ENCODE measurements at regions not wholly inside any gene's neighbourhood (a gene's known extent, or its start where the extent isn't known, plus 50 kb on each side); places are given as distances from the start of the nearest gene placed in this dataset.

DNA sequence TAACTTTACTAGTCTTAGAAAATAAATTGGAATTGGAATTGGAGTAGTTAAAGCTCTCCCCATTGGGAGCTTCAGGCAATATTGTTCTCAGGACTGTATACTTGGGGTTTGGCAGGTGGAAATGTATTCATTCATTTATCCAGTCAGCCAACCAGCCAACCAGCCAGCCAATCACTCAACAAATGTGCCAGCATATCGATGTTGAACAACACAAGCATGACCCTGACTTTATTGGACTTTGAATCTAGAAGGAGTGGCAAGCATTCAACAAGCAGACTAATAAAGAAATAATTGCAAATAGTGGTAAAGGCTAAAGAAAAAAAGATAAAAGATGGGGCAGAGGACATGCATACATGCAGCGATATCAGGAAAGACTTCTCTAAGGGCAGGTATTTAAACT, 55.5 kb upstream of the ZC3H11B start:
- intact Hi-C loops (cut with DNase I), result no loop called here
- WGBS, result 88% methylated on average over 2 of the region's 2 CpGs

DNA sequence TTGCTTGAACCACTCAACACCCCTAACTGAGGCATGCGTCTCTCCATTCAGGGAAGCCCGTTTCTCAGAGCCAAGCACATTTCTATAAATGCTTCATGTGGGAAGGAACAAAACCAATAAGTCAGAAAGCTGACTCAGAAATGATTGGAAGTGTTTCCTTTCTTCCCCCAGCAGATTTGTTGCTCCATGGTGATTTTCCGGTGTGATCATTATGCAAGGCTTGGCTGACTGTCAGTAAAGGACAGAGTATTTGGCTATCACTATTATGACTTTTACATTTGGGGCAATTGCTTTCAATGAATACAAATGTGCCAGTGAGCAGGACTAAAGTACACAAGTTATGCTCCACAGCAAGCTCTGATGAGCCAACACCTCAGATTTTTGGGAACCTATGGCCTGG, 53.3 kb upstream of the ZC3H11B start:
- TF ChIP-seq EP300 (IDR thresholded peaks at IDR 0.05), result no peak
- TF ChIP-seq POLR2AphosphoS5 (IDR thresholded peaks at IDR 0.05), result no peak
- TF ChIP-seq CTCF (IDR thresholded peaks at IDR 0.05), result no peak
- no peak for TF ChIP-seq POLR2A (IDR thresholded peaks at IDR 0.05; ENCODE audit: low read depth)
- H3K9me3 ChIP-seq, result no peaks in the 10 kb centered on the region
- H3K27me3 ChIP-seq, result no peaks in the 10 kb centered on the region
- H3K36me3 ChIP-seq, result no peaks in the 10 kb centered on the region
- peaks cover 1 to 12% (median 7%) of the 10 kb centered on the region in 4 donors for H3K4me1 ChIP-seq
- DNase-seq (ENCODE audit: extremely low spot score), result no peak
- no peak overlapping the region for H3K27ac ChIP-seq (replicated peaks in 1 of 4)
- intact Hi-C loops (cut with DNase I), result no loop called here
- WGBS, result 42% methylated on average over 3 of the region's 3 CpGs
- H3K4me3 ChIP-seq, result no peak overlapping the region

More for the DNA sequence above, 55.5 kb upstream of the ZC3H11B start:
- H3K9me3 ChIP-seq, result no peaks in the 10 kb centered on the region
- TF ChIP-seq POLR2AphosphoS5 (IDR thresholded peaks at IDR 0.05) (no peak), POLR2A (IDR thresholded peaks at IDR 0.05; ENCODE audit: low read depth) (no peak), EP300 (IDR thresholded peaks at IDR 0.05) (no peak), CTCF (IDR thresholded peaks at IDR 0.05) (no peak)
- no peak for DNase-seq (ENCODE audit: extremely low spot score)
- no peaks in the 10 kb centered on the region for H3K27me3 ChIP-seq
- H3K27ac ChIP-seq (replicated peaks in 1 of 4), result no peak overlapping the region
- H3K4me1 ChIP-seq, result peaks cover 0 to 19% (median 6%) of the 10 kb centered on the region in 4 donors
- H3K4me3 ChIP-seq, result no peak overlapping the region
- H3K36me3 ChIP-seq, result no peaks in the 10 kb centered on the region

- intact Hi-C loops (cut with DNase I), result no loop called here
- TF ChIP-seq POLR2A (IDR thresholded peaks at IDR 0.05; ENCODE audit: low read depth) (no peak), POLR2AphosphoS5 (IDR thresholded peaks at IDR 0.05) (no peak), EP300 (IDR thresholded peaks at IDR 0.05) (no peak), CTCF (IDR thresholded peaks at IDR 0.05) (no peak)
- 96% methylated on average over 1 of the region's 1 CpG for WGBS
Observed at GRCh38 chr1:219665089-219665488, 52.2 kb upstream of the ZC3H11B start.

GRCh38 chr1:219664310-219665029, 51.6 kb upstream of the ZC3H11B start:
- intact Hi-C loops (cut with DNase I), result loop anchor here (5.0 kb wide), 1 partner anchor 1337 kb away; no protein-coding TSS in a partner anchor
- H3K4me1 ChIP-seq, result peaks cover 9 to 18% (median 13%) of the 10 kb centered on the region in 4 donors
- no peaks in the 10 kb centered on the region for H3K9me3 ChIP-seq
- no peak for DNase-seq (ENCODE audit: extremely low spot score)
- no peaks in the 10 kb centered on the region for H3K27me3 ChIP-seq
- no peak overlapping the region for H3K4me3 ChIP-seq
- 86% methylated on average over 4 of the region's 4 CpGs for WGBS
- TF ChIP-seq EP300 (IDR thresholded peaks at IDR 0.05) (no peak), POLR2AphosphoS5 (IDR thresholded peaks at IDR 0.05) (no peak), POLR2A (IDR thresholded peaks at IDR 0.05; ENCODE audit: low read depth) (no peak), CTCF (IDR thresholded peaks at IDR 0.05) (no peak)
- no peak overlapping the region for H3K27ac ChIP-seq (replicated peaks in 1 of 4)
- no peaks in the 10 kb centered on the region for H3K36me3 ChIP-seq

More at GRCh38 chr1:219665089-219665488, 52.2 kb upstream of the ZC3H11B start:
- Histone ChIP-seq H3K36me3 (no peaks in the 10 kb centered on the region), H3K4me1 (peaks cover 9 to 18% (median 11%) of the 10 kb centered on the region in 4 donors), H3K9me3 (no peaks in the 10 kb centered on the region), H3K27ac (replicated peaks in 1 of 4) (no peak overlapping the region), H3K27me3 (no peaks in the 10 kb centered on the region), H3K4me3 (no peak overlapping the region)
- no peak for DNase-seq (ENCODE audit: extremely low spot score)

Small RNAs in the stretch of these regions (small RNA-seq; reads per million reads assigned to genes)
- gene RNA5SP76, result 0 reads per million in 3 donors

Measured in esophagus muscularis mucosa (tissue), 4 donors.